ENCODE measurements at regions not wholly inside any gene's neighbourhood (a gene's known extent, or its start where the extent isn't known, plus 50 kb on each side); places are given as distances from the start of the nearest gene placed in this dataset.

- TF ChIP-seq CTCF (IDR thresholded peaks at IDR 0.05; ENCODE audit: low read length), result no peak
- no peak for TF ChIP-seq EZH2phosphoT487 (IDR thresholded peaks at IDR 0.05; ENCODE audit: low read length)
- no peak for TF ChIP-seq EZH2 (optimal IDR thresholded peaks at IDR 0.05; ENCODE audit: low read depth, low read length)
These were observed 87.6 kb upstream of the TOX3 start for GRCh38 chr16:52634528-52634927.
